HG03558 (cell line): ENCODE measurements at regions not wholly inside any gene's neighbourhood (a gene's known extent, or its start where the extent isn't known, plus 50 kb on each side); places are given as distances from the start of the nearest gene placed in this dataset.

Source experiments
- ATAC-seq: cut with Tn5 transposase; IDR thresholded peaks from one replicate; pipeline ENCODE4 v1.9.1; 2021; ENCODE audit warnings: moderate number of reproducible peaks; ENCODE audit not compliant: unreplicated experiment; ENCODE audit errors: extremely low read depth

DNA sequence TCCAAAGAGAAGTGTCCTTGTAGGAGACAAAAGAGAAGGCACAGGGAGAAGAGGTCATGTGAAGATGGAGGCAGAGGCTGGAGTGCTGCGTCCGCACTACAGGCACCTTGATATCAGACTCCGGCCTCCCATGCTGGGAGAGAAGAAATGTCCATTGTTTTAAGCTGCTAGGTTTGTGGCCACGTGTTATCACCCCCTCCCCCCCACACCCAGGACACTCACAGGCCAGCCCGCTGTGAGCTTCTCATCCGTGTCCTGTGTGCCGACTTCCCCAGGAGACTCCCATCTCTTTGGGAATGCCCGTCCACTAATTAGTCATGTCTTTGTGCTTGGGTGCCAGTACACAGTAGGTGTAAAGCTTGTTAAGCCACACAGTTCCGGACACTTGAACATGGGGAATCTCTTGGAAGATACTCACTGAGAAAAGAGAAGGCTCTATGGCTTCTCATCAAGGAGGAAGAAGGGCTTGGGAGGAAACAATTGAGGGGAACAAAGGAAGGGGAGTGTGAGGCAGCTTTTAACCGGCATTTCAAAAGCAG, 1234.7 kb downstream of the TBC1D22A start:
- ATAC-seq, result no peak

DNA sequence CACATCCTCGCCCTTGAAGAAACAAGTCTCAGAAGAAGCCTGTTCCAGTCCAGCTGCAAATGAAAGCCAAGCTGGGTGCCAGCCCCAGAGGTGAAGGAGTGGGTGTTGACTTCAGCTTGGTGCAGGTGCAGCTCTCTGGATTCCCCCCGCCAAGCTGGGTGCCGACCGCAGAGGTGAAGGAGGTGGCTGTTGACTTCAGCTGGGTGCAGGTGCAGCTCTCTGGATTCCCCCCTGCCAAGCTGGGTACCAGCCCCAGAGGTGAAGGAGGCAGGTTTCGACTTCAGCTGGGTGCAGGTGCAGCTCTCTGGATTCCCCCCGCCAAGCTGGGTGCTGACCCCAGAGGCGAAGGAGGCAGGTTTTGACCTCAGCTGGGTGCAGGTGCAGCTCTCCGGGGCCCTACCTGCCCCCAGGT, 1234.0 kb downstream of the TBC1D22A start:
- ATAC-seq, result no peak

DNA sequence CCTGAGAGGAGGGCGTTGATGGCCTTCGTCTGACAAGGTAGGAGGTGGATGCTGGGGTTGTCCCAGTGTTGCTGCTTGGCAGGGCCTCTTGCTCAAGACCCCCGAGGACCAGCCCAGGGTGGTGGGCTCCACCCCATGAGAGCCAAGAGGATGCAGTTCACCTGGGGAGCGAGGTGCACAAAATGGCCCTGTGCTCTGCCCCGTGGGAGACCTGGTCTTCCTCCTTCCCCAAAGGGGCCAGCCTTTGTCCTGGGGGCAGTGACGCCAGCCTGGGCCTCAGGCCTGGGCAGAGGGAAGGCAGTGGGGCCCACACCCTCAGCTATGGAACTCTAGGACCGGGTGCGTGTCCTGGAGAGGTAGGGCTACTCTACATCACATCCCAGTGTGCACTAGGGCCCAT, 1233.3 kb downstream of the TBC1D22A start:
- ATAC-seq, result no peak

DNA sequence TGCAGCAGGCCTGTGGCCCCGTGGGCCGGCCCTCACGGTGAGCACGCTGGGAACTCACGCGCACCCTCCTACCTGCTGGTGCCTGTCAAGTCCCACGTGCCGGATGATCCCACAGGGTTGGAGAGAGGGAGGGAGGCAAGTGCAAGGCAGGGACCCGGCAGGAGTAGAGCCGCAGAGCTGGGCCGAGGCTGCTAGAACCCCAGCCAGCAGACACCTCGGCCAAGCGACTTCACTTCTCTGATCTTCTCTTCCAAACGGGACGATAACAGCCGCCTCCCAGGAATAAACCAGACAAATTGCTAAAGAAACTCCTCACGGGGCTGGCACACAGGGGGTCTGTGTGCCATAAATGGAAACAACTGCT, 1232.8 kb downstream of the TBC1D22A start:
- ATAC-seq, result no peak

DNA sequence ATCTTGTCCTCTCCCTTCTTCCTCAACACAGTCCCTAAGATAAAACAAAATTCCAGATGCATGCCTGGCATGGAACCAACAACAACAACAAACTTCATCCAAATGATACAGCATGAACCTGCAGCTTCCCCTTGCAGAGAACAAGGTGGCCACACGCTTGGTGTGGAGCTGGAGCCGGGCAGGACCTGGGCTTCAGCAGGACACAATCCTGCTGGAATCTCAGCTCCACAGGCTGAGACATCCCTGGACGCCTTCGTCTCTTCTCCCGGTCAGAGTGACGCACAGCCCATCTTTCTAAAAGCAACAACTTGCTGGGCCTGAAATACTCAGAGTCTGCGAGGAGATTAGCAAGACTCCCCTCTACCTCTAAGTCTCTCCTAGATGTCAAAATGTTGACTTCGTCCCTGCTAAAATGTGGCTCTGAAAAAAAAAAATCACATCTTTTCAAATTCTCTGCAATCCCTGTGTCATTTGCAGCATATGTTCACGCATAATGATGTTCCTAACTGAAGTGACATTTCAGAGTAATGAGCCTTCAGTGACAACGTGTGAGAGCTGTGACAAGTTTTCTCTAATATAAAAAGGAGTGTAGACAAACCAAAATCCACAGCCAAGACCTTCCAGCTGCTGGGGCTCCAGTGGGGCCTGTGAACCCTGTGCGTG, 1232.3 kb downstream of the TBC1D22A start:
- ATAC-seq, result no peak

DNA sequence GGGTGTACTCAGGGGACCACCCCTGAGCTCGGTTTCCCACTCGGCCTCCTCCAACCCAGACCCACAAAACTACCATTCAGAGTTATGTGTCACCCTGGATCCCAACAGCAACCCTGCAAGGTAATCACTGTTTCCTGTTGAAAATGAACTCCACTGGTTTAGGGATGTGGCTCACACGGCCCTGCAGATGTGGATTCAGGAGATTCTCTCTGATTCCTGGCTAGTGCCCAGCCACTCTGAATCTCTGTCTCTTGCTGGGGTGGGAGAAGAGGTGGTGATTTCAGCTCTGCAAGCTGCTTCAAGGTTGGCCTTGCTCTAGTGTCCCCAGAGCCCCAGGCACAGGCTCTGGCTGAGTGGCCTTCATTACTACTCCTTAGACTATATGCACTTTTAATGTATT, 1231.6 kb downstream of the TBC1D22A start:
- ATAC-seq, result no peak

DNA sequence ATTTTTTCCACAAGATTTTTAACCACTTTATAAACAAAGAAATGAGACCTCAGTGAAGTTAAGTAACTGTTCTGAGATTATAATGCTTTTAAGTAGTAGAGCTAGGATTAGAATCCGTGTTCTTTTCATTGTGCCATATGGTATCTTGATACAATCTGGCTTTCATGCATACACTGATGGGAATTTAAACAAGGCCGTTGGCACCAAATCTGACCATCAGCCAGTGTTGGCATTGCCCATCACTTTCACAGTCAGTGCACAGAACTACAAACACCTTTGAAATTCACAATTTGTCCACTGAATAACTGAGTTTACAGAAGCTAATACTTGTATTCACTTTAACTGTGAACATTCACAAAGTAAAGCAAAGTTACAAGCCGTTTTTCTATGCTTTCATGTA, 1228.0 kb downstream of the TBC1D22A start:
- no peak for ATAC-seq

DNA sequence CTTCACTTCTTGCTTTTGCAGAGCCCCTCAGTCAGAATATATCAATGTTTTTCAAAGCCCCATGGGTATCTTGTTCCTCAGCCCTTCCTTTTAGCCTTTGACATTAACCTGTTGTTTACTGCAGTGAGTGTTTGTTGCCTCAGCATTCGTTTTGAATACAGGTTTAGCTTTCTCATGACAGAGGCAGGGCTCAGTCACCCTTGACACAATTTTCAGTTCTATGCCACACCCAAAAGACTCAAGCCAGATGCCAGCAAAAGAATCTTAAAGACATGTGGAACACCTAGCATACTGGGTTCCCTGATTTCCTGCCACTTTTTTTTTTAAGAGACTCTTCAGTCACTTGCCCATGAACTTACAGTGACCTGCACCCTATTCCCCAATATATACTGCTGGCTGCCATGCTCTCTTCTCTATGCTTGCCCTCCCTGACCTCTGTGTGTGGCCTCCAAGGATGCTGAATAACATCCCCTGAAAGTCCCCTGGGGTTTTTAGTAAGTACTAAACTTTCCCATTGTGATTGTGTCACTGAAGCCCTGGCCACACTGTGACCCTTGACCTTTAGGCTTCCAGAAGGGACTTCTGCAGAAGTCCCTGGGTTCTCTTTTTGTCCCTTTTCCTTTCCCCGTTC, 1225.5 kb downstream of the TBC1D22A start:
- ATAC-seq, result no peak

DNA sequence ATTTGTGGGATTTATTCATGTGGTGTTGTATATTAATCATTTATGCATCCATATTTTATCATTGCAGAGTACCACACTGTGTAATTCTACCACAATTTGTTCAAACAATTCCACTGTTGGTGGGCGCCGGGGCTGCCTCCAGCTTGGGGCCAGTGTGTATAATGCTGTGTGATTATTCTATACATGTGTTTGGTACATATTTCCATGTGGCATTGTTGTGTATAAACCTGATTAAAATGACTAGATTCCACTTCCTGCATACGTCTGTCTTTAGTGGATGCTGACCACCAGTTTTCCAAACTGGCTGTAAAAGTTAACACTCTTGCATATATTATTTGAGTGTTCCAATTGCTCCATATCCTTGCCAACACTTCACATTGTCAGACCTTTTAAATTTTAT, 1213.8 kb downstream of the TBC1D22A start:
- ATAC-seq, result no peak

DNA sequence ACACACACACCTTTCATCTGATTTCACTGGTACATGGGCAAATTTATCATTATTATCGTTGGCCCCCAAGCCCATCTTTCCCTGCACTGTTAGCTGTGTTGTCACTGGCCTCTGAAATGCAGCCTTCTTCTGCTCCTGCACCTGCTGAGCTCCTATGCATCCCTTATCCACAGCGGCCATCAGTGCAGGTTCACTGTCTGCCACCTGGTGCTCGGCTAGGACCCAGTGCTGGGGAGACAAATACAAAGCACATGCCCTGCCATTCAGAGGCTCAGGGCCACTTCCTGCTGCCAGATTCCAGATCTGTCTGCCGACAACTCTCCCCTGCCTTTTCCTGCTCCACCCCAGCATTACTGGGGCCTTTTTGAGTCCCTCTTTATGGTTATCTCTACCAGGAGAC, 1205.4 kb downstream of the TBC1D22A start:
- ATAC-seq, result no peak

DNA sequence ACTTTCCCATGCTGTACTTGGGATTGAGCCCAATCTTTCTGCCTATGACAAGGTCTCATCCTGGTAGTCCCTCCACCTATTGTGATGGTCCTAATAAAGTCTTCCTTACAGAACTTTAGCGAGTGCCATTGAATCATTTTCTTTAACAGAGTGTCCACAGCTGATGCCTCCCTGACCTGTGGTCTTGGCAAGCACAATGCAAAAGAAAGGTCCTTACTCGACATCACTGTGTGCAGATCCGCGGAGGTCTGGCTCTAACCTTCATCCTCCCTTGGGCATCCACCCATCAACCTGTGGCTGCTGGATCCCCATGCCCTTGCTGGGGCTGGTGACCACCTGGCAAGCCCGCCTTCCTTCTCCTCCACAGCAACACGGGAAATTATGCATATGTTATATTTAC, 1203.9 kb downstream of the TBC1D22A start:
- ATAC-seq, result no peak

DNA sequence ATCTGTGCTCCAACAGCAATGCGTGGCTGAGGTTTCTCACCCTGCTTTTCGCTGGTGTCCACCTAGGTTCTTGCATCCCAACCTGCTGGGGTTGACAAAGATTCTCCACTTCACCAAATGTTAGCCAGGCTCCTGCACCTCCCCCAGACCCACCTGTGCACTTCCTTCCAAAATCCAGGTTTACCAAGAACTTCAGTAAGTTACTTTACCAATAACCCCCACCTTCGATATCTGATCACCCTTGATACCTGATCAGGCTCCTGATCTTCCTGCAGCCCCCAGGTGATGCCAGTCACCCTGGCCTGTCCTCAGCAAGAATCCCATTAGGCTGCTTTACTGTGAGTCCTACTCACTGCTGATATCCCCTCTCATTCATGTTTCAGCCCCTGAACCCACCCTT, 1203.4 kb downstream of the TBC1D22A start:
- ATAC-seq, result no peak

DNA sequence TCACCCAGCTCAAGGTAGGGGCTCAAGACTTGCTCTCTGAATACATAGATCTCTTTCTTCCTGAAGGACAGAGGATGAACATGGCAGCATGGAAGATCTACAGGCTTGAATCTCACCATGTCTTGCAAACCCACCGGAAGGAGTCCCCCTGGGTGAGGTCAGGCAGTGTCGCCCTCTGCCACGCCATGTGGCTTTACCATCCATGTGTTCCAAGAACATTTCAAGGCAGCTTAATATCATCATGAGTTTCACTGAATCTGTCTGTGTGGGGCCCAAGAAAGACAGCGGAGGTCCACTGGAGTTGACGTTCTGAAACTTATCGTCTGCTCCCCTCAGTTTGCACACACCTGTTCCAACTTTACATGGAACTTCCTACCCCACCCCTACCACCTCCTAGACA, 1202.6 kb downstream of the TBC1D22A start:
- no peak for ATAC-seq

DNA sequence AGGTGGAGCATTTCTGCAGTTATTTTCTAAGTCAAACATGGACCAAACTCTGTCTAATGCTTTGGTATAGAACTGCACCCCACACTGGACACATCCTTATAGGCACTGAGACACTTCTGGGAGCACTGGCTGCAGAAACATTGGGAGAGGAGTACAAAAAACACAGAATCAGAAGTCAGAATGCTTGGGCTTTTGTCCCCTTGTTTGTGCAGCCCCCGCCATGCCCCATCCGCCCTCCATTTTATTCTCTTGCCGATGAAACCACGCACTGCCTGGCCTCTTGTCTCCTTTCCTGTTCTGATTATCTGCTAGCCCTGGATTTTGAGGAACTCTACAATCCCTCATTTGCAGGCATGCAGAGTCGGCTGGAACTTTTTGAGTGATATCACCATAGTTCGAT, 1201.2 kb downstream of the TBC1D22A start:
- ATAC-seq, result no peak

DNA sequence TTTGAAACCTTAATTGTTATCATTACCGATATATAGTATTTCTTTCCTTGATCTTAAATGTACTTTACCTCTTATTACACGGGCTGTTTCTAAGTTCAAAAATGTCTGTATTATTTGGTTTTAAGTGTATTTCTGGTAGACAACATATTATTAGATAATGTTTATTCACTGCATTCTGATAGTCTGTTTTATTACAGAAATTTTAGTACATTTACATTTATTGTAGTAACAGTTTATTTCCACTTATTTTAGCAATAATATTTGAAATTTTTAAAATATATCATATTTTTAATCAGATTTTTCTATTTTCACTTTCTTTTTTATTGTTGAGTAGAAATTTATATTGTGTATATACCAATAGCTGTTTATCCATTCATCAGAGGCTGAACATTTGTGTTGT, 1195.2 kb downstream of the TBC1D22A start:
- no peak for ATAC-seq

DNA sequence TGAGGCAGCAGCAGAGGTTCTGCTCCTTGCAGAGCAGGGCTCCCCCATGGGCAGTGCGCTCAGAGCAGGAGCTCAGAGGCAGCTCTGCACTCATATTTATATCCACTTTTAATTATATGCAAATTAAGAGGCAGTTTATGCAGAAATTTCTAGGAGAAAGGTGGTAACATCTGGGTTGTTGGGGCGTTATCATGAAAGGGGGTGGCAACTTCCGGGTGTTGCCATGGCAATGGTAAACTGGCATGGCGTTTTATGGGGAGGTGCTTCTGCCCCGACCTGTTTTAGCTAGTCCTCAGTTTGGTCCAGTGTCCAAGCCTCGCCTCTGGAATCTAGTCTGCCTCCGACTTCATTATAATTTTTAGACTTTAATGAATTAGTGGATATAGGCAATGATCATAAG, 1191.7 kb downstream of the TBC1D22A start:
- no peak for ATAC-seq

DNA sequence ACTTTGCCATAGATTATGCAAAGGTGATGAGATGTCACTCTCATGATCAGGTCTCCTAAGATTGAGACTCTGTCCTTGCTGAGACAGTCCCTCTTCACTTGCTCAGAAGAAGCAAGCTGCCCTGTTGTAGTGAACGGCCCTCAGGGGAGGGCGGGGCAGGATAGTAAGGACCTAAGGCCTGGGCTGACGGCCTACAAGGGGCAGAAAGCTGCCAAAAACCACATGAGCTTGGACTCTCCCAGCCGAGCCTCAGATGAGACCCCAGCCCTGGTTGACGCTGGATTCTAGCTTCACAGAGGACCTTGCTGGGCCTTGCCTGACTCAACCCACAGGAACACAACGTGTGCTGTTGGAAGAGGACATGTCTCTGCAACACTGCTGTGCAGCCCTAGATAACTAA, 1182.5 kb downstream of the TBC1D22A start:
- no peak for ATAC-seq

DNA sequence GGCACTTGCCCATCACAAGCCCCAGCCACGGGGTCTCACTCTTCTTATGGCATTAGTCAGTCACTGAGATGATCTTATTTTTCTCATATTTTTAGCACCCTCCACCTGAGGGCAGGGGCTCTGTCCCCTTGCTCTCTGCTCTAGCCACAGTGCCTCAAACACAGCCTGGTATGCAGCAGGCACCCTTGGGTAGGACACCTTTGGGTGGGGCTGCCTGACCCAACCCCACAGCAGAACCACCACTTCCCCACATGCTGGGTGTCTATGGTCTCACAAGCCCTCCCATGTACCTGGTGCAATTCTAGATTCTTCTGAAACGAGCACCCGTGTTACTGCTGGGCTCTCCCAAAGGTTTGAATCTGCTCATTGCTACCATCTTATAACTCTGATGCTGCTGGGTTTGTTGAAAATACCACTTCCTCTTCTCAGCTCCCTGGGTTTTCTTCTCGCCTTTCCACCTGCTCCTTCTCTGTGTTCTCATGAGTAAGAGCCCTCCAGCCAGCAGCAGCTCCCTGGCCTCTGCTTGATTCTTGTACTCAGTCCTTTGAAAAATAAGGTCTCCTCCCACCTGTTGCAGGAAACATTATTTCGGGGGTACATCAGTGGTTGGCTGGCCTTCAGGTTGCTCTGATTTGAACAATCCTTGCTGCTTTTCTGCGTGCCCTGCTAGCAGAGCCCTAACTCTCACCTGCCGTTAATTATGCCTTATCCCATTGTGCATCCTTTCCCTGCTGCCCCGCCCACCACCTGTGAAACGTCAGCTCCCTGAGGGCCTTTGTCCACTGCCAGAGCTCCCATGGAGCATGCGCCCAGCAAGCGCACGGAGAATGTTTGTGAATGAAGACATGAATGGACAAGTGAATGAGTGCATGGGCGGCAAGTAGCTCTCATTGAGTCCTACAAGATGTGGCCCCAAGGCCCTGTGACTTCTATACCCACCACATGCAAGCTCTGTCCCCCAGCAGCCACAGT, 1181.6 kb downstream of the TBC1D22A start:
- no peak for ATAC-seq

DNA sequence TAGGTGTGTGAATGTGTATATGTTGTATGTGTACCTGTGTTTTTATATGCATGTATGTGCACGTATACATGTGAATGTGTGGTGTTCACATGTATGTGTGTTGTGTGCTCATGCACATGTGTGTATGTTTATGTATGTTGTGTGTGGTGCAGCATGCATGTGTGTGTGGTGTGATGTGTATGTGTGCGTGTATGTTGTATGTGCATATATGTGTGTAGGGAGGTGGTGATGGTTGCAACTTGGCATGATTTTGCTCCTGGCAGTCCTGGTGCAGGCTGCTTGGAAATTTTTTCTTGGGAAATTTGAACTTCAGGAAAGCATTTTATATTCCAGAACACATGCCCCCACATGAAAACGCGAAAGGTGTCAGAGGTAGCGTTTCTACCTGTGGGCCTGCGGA, 1177.8 kb downstream of the TBC1D22A start:
- no peak for ATAC-seq

DNA sequence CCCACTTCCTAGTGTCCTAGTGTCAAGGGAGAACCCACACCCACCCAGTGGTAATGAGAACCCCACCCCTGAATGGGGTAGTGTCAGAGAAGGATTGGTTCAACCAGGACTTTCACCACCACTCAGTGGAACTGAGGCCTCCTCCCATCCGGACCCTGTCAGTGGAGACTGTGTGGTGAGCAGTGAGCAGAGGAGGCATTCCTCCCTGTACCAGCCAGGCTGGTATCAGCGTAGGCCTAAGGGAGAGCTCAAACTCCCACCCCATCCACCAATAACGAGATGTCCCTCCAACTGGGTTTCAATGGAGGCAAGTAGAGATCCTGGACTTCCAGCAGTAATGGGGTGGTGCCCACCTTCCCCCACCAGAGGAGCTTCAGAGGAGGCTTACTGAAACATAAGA, 1171.4 kb downstream of the TBC1D22A start:
- ATAC-seq, result no peak

DNA sequence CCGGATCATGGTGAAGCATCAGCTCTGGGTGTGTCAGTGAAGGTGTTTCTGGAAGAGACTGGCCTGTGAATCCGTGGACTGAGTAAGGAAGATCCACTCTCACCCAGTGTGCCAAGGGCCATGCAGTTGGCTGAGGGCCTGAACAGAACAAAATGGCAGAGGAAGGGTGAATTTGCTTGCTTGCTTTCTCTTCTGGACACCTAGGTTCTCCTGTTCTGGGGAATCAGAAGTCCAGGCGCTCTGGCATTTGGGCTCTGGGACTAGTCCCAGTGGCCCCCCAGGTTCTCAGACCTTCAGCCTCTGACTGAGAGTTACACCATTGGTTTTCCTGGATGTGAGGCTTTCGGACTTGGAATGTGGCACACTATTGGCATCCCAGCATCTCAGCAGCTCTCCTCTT, 1170.8 kb downstream of the TBC1D22A start:
- ATAC-seq, result no peak
